HFFc6 (cell line): ENCODE measurements at regions not wholly inside any gene's neighbourhood (a gene's known extent, or its start where the extent isn't known, plus 50 kb on each side); places are given as distances from the start of the nearest gene placed in this dataset.

Experiments
- DNase-seq: peaks from one replicate; pipeline ENCODE4 v3.0.0-alpha.2; 2018
- H3K27ac Mint-ChIP-seq: 2 replicates; pipeline ENCODE4 v1.8.0; 2020; ENCODE audit warnings: mild to moderate bottlenecking, mixed read lengths
- H3K27me3 Mint-ChIP-seq: 2 replicates; pipeline ENCODE4 v1.8.0; 2021; ENCODE audit warnings: mild to moderate bottlenecking, moderate library complexity, mixed read lengths; ENCODE audit not compliant: insufficient read depth
- H3K36me3 Mint-ChIP-seq: 2 replicates; pipeline ENCODE4 v1.8.0; 2021; ENCODE audit warnings: low read depth, mixed read lengths
- H3K4me1 Mint-ChIP-seq: 2 replicates; pipeline ENCODE4 v1.8.0; 2020; ENCODE audit warnings: low read depth, mixed read lengths
- H3K4me3 Mint-ChIP-seq: 2 replicates; pipeline ENCODE4 v1.8.0; 2020; ENCODE audit warnings: mild to moderate bottlenecking, moderate library complexity, mixed read lengths
- H3K9me3 Mint-ChIP-seq: 2 replicates; pipeline ENCODE4 v1.8.0; 2020; ENCODE audit warnings: mild to moderate bottlenecking, mixed read lengths
- TF ChIP-seq, protein P1 (sequence below): fragments of 200-600 bp; sonication (generic); IDR thresholded peaks from 2 replicates; pipeline ENCODE4 v1.5.0; 2021; ENCODE audit warnings: antibody characterized with exemption, mild to moderate bottlenecking

GRCh38 chr13:99071211-99071610 is 93.3 kb upstream of the DOCK9 start:
- TF ChIP-seq, protein P1, sequence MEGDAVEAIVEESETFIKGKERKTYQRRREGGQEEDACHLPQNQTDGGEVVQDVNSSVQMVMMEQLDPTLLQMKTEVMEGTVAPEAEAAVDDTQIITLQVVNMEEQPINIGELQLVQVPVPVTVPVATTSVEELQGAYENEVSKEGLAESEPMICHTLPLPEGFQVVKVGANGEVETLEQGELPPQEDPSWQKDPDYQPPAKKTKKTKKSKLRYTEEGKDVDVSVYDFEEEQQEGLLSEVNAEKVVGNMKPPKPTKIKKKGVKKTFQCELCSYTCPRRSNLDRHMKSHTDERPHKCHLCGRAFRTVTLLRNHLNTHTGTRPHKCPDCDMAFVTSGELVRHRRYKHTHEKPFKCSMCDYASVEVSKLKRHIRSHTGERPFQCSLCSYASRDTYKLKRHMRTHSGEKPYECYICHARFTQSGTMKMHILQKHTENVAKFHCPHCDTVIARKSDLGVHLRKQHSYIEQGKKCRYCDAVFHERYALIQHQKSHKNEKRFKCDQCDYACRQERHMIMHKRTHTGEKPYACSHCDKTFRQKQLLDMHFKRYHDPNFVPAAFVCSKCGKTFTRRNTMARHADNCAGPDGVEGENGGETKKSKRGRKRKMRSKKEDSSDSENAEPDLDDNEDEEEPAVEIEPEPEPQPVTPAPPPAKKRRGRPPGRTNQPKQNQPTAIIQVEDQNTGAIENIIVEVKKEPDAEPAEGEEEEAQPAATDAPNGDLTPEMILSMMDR = no peak
- no peak for DNase-seq
- H3K4me1 Mint-ChIP-seq = peaks cover 35% of the 10 kb centered on the region
- H3K36me3 Mint-ChIP-seq = peaks cover 40% of the 10 kb centered on the region
- peaks cover 30% of the 10 kb centered on the region for H3K9me3 Mint-ChIP-seq
- no peak overlapping the region for H3K27ac Mint-ChIP-seq
- no peak overlapping the region for H3K4me3 Mint-ChIP-seq
- H3K27me3 Mint-ChIP-seq = peaks cover 2% of the 10 kb centered on the region; the same call in 1 of the 2 replicates

DNA sequence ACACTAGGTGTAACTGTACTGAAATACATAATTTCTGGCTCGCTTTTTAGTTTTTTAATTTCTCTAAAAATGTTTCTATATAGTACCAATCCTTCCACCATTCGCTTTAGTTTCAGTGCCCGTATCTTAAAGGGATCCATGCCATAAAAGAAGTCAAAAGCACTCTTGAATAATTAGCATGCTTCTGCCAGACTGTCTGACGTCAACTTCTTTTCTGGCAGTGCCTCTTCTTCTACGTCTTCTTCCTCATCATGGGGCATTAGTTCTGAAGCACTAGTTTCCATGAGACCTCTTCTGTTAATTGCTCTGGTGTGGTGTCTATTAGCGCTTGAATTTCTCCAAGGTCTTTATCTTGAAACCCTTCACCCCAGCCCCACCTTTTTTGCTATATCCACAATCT is 93.8 kb upstream of the DOCK9 start:
- Mint-ChIP-seq H3K27ac (no peak overlapping the region), H3K4me3 (no peak overlapping the region), H3K4me1 (peaks cover 38% of the 10 kb centered on the region), H3K9me3 (peaks cover 27% of the 10 kb centered on the region), H3K27me3 (peaks cover 2% of the 10 kb centered on the region; the same call in 1 of the 2 replicates), H3K36me3 (peaks cover 37% of the 10 kb centered on the region)
- DNase-seq = no peak
- TF ChIP-seq, protein P1 = no peak

- H3K4me1 Mint-ChIP-seq = peaks cover 32% of the 10 kb centered on the region
- TF ChIP-seq, protein P1 = no peak
- no peak overlapping the region for H3K27ac Mint-ChIP-seq
- H3K27me3 Mint-ChIP-seq = no peaks in the 10 kb centered on the region
- peaks cover 32% of the 10 kb centered on the region for H3K36me3 Mint-ChIP-seq
- no peak overlapping the region for H3K4me3 Mint-ChIP-seq
- no peak for DNase-seq
- peaks cover 21% of the 10 kb centered on the region for H3K9me3 Mint-ChIP-seq
Measured at GRCh38 chr13:99072356-99072755, 94.5 kb upstream of the DOCK9 start.

GRCh38 chr13:99072941-99073340 is 95.1 kb upstream of the DOCK9 start:
- Mint-ChIP-seq H3K36me3 (peaks cover 32% of the 10 kb centered on the region), H3K4me1 (peaks cover 29% of the 10 kb centered on the region), H3K4me3 (no peak overlapping the region), H3K9me3 (peaks cover 21% of the 10 kb centered on the region), H3K27ac (no peak overlapping the region), H3K27me3 (no peaks in the 10 kb centered on the region)
- no peak for DNase-seq
- TF ChIP-seq, protein P1 = no peak

DNA sequence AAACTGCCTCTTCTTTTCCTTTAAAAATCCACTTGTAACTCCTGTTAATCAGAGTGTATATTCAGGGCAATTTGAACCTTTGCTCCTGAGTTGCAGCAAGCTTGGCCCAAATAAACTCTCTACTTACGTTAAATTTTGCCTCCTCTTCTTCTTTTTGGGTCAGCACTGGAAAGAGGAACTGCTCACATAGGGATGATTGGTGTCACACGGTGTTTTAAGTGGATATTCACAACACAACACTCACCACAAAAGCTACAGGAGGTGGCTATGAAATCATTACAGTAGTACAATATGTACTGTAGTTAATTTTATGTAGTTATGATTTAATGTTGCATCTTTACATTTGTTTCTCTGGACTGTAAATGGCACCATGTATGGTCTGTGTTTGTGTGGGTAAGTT is 96.8 kb upstream of the DOCK9 start:
- peaks cover 21% of the 10 kb centered on the region for H3K9me3 Mint-ChIP-seq
- H3K27ac Mint-ChIP-seq = no peak overlapping the region
- no peak overlapping the region for H3K4me3 Mint-ChIP-seq
- no peak for DNase-seq
- peaks cover 33% of the 10 kb centered on the region for H3K4me1 Mint-ChIP-seq
- TF ChIP-seq, protein P1 = no peak
- no peaks in the 10 kb centered on the region for H3K27me3 Mint-ChIP-seq
- peaks cover 32% of the 10 kb centered on the region for H3K36me3 Mint-ChIP-seq
